Medulla oblongata (tissue), 1 donor: ENCODE measurements at regions not wholly inside any gene's neighbourhood (a gene's known extent, or its start where the extent isn't known, plus 50 kb on each side); places are given as distances from the start of the nearest gene placed in this dataset.
A peak's percentile ranks its signal among the peaks of the same experiment; 100 is the strongest.
"Not testable (repeated sequence)": the region's sequence is repeated elsewhere in the genome, so short reads cannot be mapped to it uniquely, and the experiment has no call there.

ENCODE experiments used
- DNase-seq: peaks from one replicate; pipeline ENCODE4 v3.0.0-alpha.2; 2015; ENCODE audit errors: extremely low spot score

DNA sequence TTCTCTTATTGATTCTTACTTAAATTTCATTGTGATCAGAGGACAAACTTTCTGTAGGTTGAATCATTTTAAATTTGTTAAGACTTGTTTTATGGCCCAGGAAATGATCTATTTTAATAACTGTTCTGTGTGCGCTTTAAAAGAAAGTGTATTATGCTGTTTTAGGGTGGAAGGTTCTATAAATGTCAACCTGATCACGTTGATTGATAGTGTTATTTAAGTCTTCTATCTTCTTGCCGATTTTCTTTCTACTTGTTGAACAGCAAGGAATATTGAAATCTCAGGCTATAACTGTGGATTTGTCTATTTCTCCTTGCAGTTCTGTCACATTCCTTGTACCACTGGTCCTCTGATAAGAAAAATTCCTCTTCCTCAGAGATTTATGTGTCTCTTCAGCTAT lies 112.7 kb downstream of the TANC2 start:
- DNase-seq, result no peak

- DNase-seq, result peak; percentile 44
These were observed 116.3 kb downstream of the TANC2 start for GRCh38 chr17:63082273-63082861.

- DNase-seq, result no peak
These were observed 116.9 kb downstream of the TANC2 start for GRCh38 chr17:63082952-63083351.

DNA sequence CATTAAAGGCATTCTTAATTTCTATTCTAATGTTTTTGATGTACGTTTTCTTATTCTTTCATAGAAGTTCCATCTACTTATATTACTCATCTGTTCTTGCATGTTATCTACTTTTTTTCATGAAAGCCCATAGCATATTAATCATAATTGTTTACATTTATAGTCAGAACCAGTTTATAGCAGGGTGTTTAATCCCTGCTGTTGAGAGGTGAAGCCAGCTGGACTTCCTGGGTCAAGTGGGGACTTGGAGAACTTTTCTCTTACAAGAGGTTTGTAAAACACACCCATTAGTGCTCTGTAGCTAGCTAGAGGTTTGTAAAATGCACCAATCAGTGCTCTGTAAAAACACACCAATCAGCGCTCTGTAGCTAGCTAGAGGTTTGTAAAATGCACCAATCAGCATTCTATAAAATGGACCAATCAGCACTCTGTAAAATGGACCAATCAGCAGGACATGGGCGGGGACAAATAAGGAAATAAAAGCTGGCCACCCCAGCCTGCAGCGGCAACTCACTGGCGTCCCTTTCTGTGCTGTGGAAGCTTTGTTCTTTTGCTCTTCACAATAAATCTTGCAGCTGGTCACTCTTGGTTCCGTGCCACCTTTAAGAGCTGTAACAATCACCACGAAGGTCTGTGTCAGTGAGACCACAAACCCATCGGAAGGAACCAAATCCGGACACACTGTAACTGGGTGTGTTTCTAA lies 120.6 kb downstream of the TANC2 start:
- no peak for DNase-seq

DNA sequence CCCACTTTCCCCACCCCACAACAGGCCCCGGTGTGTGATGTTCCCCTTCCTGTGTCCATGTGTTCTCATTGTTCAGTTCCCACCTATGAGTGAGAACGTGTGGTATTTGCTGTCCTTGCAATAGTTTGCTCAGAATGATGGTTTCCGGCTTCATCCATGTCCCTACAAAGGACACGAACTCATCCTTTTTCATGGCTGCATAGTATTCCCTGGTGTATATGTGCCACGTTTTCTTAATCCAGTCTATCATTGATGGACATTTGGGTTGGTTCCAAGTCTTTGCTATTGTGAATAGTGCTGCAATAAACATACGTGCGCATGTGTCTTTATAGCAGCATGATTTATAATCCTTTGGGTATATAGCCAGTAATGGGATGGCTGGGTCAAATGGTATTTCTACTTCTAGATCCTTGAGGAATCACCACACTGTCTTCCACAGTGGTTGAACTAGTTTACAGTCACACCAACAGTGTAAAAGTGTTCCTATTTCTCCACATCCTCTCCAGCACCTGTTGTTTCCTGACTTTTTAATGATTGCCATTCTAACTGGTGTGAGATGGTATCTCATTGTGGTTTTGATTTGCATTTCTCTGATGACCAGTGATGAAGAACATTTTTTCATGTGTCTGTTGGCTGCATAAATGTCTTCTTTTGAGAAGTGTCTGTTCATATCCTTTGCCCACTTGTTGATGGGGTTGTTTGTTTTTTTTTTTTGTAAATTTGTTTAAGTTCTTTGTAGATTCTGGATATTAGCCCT lies 124.5 kb downstream of the TANC2 start:
- not testable (repeated sequence) for DNase-seq

DNA sequence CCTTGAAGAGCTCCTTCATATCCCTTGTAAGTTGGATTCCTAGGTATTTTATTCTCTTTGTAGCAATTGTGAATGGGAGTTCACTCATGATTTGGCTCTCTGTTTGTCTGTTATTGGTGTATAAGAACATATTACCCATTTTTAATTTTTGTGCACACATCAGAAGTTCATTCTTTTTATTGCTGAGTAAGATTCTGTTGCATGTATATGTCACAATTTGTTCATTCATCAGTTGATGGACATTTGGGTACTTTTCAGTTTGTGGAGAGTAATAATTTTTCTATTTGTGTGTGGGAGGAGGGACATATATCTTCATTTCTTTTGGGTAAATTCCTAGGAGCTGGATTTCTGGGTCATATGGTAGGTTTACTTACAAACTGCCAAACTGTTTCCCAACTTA lies 125.9 kb downstream of the TANC2 start:
- DNase-seq, result not testable (repeated sequence)

DNA sequence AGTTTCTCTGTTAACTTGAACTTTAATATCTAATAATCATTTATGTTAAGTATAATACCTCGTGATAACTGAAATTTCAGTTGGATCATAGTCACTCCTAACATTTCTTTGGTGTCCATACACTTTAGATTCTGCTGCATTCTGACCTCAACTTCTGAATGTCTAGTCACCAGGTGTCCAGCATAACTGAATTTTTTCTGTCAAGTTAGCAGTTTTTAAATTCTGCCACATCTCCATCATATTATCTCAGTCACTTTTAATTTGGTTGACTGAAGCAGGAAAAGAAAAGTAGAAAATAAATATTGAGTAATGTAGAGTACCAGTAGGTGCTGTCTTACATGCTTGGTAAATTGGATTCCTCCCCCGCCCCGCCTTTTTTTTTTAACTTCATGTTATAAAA lies 128.6 kb downstream of the TANC2 start:
- DNase-seq, result no peak

GRCh38 chr17:63095459-63095858 lies 129.4 kb downstream of the TANC2 start:
- no peak for DNase-seq

DNA sequence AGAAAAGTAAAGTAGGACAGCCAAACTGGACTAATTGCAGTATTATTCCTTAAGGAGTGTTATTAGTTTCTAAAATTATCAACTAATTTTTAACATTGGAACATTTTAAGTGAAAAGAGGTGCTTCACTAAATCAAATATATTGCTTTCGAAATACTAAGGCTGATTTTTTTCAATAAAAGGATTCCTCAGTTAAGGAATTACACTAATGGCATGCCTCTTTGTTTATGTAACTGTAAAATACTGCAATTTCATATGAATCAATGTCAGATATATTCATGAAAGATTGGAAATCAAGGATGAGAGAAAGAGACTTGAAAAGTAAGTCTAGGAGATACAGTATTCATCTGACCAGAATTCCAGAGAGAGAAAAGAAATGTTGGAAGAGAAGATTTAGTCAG lies 129.8 kb downstream of the TANC2 start:
- DNase-seq, result no peak

- no peak for DNase-seq
These were observed 130.4 kb downstream of the TANC2 start for GRCh38 chr17:63096426-63096825.

- DNase-seq, result no peak
These were observed 133.4 kb downstream of the TANC2 start for GRCh38 chr17:63099425-63099824.

DNA sequence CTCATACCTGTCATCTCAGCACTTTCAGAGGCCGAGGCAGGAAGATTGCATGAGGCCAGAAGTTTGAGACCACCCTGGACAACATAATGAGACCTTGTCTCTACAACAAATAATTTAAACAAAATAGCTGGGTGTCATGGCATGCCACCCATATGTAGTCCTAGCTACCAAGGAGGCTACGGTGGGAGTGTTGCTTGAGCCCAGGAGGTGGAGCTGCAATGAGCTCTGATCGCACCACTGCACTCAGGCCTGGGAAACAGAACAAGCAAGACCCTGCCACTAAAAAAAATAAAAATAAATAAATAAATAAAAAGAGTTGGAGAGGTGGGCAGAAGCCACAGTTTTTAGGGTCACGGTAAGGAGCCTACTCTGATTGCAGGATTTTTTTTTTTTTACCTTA lies 136.0 kb downstream of the TANC2 start:
- DNase-seq, result no peak

DNA sequence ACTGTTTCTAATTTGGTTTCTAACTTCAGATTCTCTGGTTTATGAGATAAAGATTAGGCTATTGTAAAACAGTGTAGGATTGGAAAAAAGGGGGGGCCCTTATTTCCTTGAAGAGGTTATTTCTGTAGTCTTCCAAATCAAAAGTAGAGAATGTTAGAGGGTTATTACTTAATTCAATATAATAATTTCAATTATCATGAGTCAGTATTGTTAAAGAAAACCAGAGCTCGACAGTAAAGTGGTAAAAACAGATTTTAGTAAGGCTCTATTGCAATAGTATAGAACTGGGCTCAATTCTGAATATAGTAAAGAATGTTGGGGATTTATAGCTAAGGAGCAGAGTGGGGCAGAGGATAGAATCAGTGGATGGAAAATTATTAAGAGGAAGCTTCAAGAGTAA lies 140.0 kb downstream of the TANC2 start:
- DNase-seq, result no peak

- DNase-seq, result no peak
These were observed 143.6 kb downstream of the TANC2 start for GRCh38 chr17:63109661-63110060.

DNA sequence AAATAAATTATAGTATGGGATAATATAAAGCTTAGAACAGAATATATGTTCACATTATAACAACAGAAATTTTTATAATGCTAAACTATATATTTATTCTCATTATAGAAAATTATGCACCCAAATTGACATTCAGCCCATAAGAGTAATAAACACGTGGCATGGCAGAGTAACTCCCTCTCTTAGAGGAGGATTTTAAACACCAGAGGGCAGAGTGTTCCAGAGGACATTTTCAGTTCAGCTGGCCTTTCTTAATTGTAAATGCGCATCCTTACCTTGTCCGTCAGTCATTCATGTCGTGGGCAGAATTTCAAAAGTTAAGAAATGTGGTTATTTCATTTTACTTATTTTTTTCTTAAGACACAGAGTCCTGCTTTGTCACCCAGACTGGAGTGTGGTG lies 147.1 kb downstream of the TANC2 start:
- peak; percentile 61 for DNase-seq

DNA sequence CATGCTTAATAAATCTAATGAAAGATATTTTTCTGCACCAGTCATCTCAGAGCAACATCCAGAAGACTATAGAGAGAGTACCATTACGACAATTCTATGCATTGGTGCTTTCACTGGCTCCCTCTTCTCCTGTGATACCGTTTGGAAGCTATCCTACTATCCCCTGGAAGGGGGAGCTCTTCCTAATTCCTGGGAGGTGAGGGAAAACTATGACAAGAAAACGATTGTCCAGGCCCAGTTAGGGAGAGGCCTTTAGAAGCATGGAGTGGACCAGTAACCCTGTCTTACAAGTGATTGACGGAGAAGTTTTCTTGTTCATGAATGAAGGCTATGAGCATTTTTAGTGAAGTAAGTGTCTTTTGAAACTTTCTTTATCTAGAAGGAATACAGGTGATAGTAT lies 150.2 kb downstream of the TANC2 start:
- DNase-seq, result no peak

GRCh38 chr17:63116967-63117830 lies 151.2 kb downstream of the TANC2 start:
- peak; percentile 58 for DNase-seq

DNA sequence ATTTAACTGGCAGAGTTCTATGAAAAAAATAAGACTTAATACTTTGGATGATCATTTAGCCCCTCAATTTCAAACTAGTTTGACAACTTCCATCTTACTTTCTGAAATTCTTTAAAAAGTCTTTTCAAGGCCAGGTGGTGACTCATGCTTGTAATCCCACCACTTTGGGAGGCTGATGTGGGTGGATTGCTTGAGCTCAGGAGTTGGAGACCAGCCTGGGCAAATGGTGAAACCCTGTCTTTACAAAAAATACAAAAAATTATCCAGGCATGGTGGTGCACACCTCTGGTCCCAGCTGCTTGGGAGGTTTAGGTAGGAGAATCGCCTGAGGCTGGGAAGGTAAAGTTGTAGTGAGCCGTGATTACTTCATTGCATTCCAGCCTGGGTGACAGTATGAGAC lies 154.4 kb downstream of the TANC2 start:
- no peak for DNase-seq

DNA sequence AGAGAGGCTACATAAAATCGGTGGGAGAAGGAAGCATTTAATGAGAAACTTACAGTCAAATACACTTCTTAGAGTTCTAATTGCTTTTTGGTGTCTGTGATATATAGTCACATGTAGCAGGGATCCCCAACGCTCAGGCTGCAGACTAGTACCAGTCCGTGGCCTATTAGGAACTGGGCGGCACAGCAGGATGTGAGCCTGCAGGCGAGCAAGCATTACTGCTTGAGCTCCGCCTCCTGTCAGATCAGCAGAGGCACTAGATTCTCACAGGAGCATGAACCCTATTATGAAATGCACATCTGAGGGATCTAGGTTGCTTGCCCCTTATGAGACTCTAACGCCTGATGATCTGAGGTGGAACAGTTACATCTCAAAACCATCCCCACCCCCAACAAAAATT lies 158.5 kb downstream of the TANC2 start:
- DNase-seq, result no peak

DNA sequence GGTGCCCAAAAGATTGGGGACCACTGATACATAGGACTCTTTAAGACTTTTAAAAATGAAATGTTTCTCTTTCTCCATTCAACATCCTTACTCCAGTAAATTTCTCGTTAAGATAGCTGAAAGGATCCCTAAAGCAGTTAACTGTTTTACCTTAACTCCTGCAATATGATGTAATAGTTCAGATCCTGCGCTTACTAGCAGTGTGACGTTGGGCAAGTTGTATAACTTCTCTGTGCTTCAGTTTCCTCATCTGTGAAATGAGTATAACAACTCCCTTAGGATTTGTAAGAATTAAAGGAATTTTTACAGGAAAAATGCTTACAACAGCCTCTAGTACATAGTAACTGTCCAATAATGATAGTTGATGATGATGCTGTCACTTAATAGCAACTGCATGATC lies 158.9 kb downstream of the TANC2 start:
- no peak for DNase-seq

DNA sequence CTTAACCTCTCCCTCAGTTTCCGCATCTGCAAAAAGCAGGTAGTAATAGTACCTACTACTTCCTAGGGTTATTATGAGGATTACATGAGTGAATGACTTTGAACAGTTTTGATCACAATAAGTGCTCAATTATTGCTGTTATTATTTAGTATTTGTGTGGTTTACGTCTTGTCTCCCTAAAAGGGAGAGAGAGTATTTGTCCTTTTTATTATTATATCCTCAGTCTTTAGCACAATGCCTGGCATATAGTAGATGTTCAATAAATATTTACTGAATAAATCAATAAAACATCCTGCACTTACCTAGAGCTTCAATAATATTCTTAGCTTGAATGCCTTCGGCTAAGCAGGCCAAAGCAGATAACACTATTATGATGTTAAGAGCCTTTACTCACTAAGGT lies 160.0 kb downstream of the TANC2 start:
- no peak for DNase-seq

DNA sequence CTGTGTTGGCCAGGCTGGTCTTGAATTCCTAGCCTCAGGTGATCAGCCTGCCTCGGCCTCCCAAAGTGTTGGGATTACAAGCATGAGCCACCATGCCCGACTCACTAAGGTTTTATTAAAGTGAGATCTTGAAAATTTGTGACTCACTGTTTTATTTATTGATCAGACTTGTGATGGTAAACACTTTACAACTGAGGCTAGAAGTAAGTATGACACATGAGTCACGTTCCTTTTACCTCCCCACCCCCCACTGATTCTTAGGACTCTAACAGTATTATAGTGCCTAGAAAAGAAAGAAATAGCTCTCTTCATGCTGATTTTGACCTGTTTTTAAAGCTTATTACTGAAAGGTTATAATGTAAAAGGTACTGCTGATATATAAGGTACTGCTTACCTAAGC lies 160.6 kb downstream of the TANC2 start:
- DNase-seq, result no peak
